Vagina (tissue), 2 donors: ENCODE measurements at regions not wholly inside any gene's neighbourhood (a gene's known extent, or its start where the extent isn't known, plus 50 kb on each side); places are given as distances from the start of the nearest gene placed in this dataset.

Source experiments
- DNase-seq, 2 donors: peaks; one replicate each; pipeline ENCODE4 v3.0.0-alpha.2; 2017; ENCODE audit errors: extremely low spot score in 2 of 2
- H3K27ac ChIP-seq: fragments of 200-600 bp; sonication (generic); one replicate; pipeline ENCODE4 v1.5.1; 2019
- H3K27me3 ChIP-seq: fragments of 200-600 bp; sonication (generic); one replicate; pipeline ENCODE4 v1.5.1; 2019
- H3K36me3 ChIP-seq, 2 donors: fragments of 200-600 bp; sonication (generic); one replicate each; pipeline ENCODE4 v1.5.1; 2017 to 2019
- H3K4me1 ChIP-seq: fragments of 200-600 bp; sonication (generic); one replicate; pipeline ENCODE4 v1.5.1; 2019
- H3K4me3 ChIP-seq, 2 donors: fragments of 200-600 bp; sonication (generic); 1 replicate in 1 of 2; 2 replicates in 1 of 2; pipeline ENCODE4 v1.5.1; 2016 to 2019
- H3K9me3 ChIP-seq: fragments of 200-600 bp; sonication (generic); one replicate; pipeline ENCODE4 v1.5.1; 2019
- CTCF ChIP-seq, 3 experiments: fragments of 450-650 bp in 2 of 3; fragments of 200-600 bp in 1 of 3; sonication (generic) in 1 of 3; IDR thresholded peaks; one replicate each; pipeline ENCODE4 v1.5.1; 2017 to 2019; ENCODE audit warnings: antibody characterized with exemption in 3 of 3, mild to moderate bottlenecking in 2 of 3, moderate library complexity in 2 of 3
- POLR2A ChIP-seq, 2 donors: fragments of 450-650 bp; IDR thresholded peaks; one replicate each; pipeline ENCODE4 v1.6.1; 2017; ENCODE audit warnings: antibody characterized with exemption in 2 of 2, mild to moderate bottlenecking in 2 of 2, moderate library complexity in 2 of 2
- POLR2AphosphoS5 ChIP-seq, 2 donors: sonication (generic); formaldehyde crosslinking; IDR thresholded peaks; one replicate each; pipeline ENCODE4 v1.9.0; 2017; ENCODE audit warnings: antibody characterized with exemption in 2 of 2, mild to moderate bottlenecking in 2 of 2, low read depth in 1 of 2; ENCODE audit not compliant: insufficient read depth in 1 of 2
- intact Hi-C: fragments of 100-400 bp; cut with DNase I; formaldehyde crosslinking; loops from one replicate; pipeline ENCODE4 v1.15.1; 2023

- Histone ChIP-seq H3K36me3 (no peaks in the 10 kb centered on the region), H3K27ac (no peak overlapping the region), H3K4me1 (no peaks in the 10 kb centered on the region), H3K4me3 (no peak overlapping the region), H3K9me3 (no peaks in the 10 kb centered on the region), H3K27me3 (no peaks in the 10 kb centered on the region)
- intact Hi-C loops, result no loop called here
- DNase-seq, result no peak
- TF ChIP-seq POLR2A (IDR thresholded peaks at IDR 0.05) (no peak), POLR2AphosphoS5 (IDR thresholded peaks at IDR 0.05; ENCODE audit: insufficient read depth in 1 of 2, low read depth in 1 of 2) (no peak), CTCF (IDR thresholded peaks at IDR 0.05) (no peak)
These were observed 444.4 kb downstream of the HDGFL1 start for GRCh38 chr6:23013776-23014175.

- no peak for DNase-seq
- no peaks in the 10 kb centered on the region for H3K36me3 ChIP-seq
- intact Hi-C loops, result no loop called here
- no peaks in the 10 kb centered on the region for H3K9me3 ChIP-seq
- no peaks in the 10 kb centered on the region for H3K27me3 ChIP-seq
- H3K4me1 ChIP-seq, result no peaks in the 10 kb centered on the region
- no peak overlapping the region for H3K4me3 ChIP-seq
- no peak overlapping the region for H3K27ac ChIP-seq
- TF ChIP-seq POLR2A (IDR thresholded peaks at IDR 0.05) (no peak), CTCF (IDR thresholded peaks at IDR 0.05) (no peak), POLR2AphosphoS5 (IDR thresholded peaks at IDR 0.05; ENCODE audit: insufficient read depth in 1 of 2, low read depth in 1 of 2) (no peak)
These were observed 447.3 kb downstream of the HDGFL1 start for GRCh38 chr6:23016696-23017095.

GRCh38 chr6:23021487-23021886 is 452.1 kb downstream of the HDGFL1 start:
- Histone ChIP-seq H3K9me3 (no peaks in the 10 kb centered on the region), H3K4me3 (no peak overlapping the region), H3K27ac (no peak overlapping the region), H3K36me3 (no peaks in the 10 kb centered on the region), H3K27me3 (no peaks in the 10 kb centered on the region), H3K4me1 (no peaks in the 10 kb centered on the region)
- intact Hi-C loops, result no loop called here
- no peak for DNase-seq
- TF ChIP-seq CTCF (IDR thresholded peaks at IDR 0.05), result no peak
- TF ChIP-seq POLR2A (IDR thresholded peaks at IDR 0.05), result no peak
- TF ChIP-seq POLR2AphosphoS5 (IDR thresholded peaks at IDR 0.05; ENCODE audit: insufficient read depth in 1 of 2, low read depth in 1 of 2), result no peak

GRCh38 chr6:23027281-23027680 is 457.9 kb downstream of the HDGFL1 start:
- intact Hi-C loops, result no loop called here
- DNase-seq, result no peak
- no peak overlapping the region for H3K27ac ChIP-seq
- H3K27me3 ChIP-seq, result no peaks in the 10 kb centered on the region
- TF ChIP-seq POLR2A (IDR thresholded peaks at IDR 0.05) (no peak), POLR2AphosphoS5 (IDR thresholded peaks at IDR 0.05; ENCODE audit: insufficient read depth in 1 of 2, low read depth in 1 of 2) (no peak)
- H3K36me3 ChIP-seq, result no peaks in the 10 kb centered on the region
- H3K4me3 ChIP-seq, result no peak overlapping the region
- H3K9me3 ChIP-seq, result no peaks in the 10 kb centered on the region
- H3K4me1 ChIP-seq, result no peaks in the 10 kb centered on the region

GRCh38 chr6:23031986-23032385 is 462.6 kb downstream of the HDGFL1 start:
- Histone ChIP-seq H3K27me3 (no peaks in the 10 kb centered on the region), H3K4me1 (no peaks in the 10 kb centered on the region), H3K4me3 (no peak overlapping the region), H3K27ac (no peak overlapping the region), H3K36me3 (no peaks in the 10 kb centered on the region), H3K9me3 (no peaks in the 10 kb centered on the region)
- no peak for DNase-seq
- intact Hi-C loops, result no loop called here
- TF ChIP-seq POLR2A (IDR thresholded peaks at IDR 0.05), result no peak
- no peak for TF ChIP-seq CTCF (IDR thresholded peaks at IDR 0.05)
- TF ChIP-seq POLR2AphosphoS5 (IDR thresholded peaks at IDR 0.05; ENCODE audit: insufficient read depth in 1 of 2, low read depth in 1 of 2), result no peak

- no peak for TF ChIP-seq POLR2AphosphoS5 (IDR thresholded peaks at IDR 0.05; ENCODE audit: insufficient read depth in 1 of 2, low read depth in 1 of 2)
- no peak for TF ChIP-seq POLR2A (IDR thresholded peaks at IDR 0.05)
- TF ChIP-seq CTCF (IDR thresholded peaks at IDR 0.05), result no peak
These were observed 465.6 kb downstream of the HDGFL1 start for GRCh38 chr6:23034926-23035325.

More at GRCh38 chr6:23034926-23035325, 465.6 kb downstream of the HDGFL1 start:
- no peak for DNase-seq
- H3K36me3 ChIP-seq, result no peaks in the 10 kb centered on the region
- H3K9me3 ChIP-seq, result no peaks in the 10 kb centered on the region
- H3K27ac ChIP-seq, result no peak overlapping the region
- H3K4me1 ChIP-seq, result no peaks in the 10 kb centered on the region
- no peaks in the 10 kb centered on the region for H3K27me3 ChIP-seq
- intact Hi-C loops, result no loop called here
- H3K4me3 ChIP-seq, result no peak overlapping the region
